ENCODE measurements at regions not wholly inside any gene's neighbourhood (a gene's known extent, or its start where the extent isn't known, plus 50 kb on each side); places are given as distances from the start of the nearest gene placed in this dataset.
"Not testable (repeated sequence)": the region's sequence is repeated elsewhere in the genome, so short reads cannot be mapped to it uniquely, and the experiment has no call there.

GRCh38 chr2:125422198-125422770 is 1233.7 kb upstream of the GYPC start:
- TF ChIP-seq EZH2phosphoT487 (IDR thresholded peaks at IDR 0.05; ENCODE audit: low read depth), result not testable (repeated sequence)
- TF ChIP-seq, protein P1, sequence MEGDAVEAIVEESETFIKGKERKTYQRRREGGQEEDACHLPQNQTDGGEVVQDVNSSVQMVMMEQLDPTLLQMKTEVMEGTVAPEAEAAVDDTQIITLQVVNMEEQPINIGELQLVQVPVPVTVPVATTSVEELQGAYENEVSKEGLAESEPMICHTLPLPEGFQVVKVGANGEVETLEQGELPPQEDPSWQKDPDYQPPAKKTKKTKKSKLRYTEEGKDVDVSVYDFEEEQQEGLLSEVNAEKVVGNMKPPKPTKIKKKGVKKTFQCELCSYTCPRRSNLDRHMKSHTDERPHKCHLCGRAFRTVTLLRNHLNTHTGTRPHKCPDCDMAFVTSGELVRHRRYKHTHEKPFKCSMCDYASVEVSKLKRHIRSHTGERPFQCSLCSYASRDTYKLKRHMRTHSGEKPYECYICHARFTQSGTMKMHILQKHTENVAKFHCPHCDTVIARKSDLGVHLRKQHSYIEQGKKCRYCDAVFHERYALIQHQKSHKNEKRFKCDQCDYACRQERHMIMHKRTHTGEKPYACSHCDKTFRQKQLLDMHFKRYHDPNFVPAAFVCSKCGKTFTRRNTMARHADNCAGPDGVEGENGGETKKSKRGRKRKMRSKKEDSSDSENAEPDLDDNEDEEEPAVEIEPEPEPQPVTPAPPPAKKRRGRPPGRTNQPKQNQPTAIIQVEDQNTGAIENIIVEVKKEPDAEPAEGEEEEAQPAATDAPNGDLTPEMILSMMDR (IDR thresholded peaks at IDR 0.05; ENCODE audit: low read depth, low read length), result not testable (repeated sequence)
